Smooth muscle cell (in vitro differentiated cells): ENCODE measurements at regions not wholly inside any gene's neighbourhood (a gene's known extent, or its start where the extent isn't known, plus 50 kb on each side); places are given as distances from the start of the nearest gene placed in this dataset.
A peak's percentile ranks its signal among the peaks of the same experiment; 100 is the strongest.

Experiments used
- DNase-seq: peaks from one replicate; lab custom pipeline; 2025; ENCODE audit not compliant: unreplicated experiment; lab: John Stamatoyannopoulos, UW
- H2AFZ ChIP-seq: fragments of 200-600 bp; sonication (generic); 2 replicates; pipeline ENCODE4 v1.6.0; 2016; ENCODE audit warnings: antibody characterized with exemption, low read depth, mild to moderate bottlenecking
- H3F3A ChIP-seq: fragments of 200-600 bp; sonication (generic); 2 replicates; pipeline ENCODE4 v1.6.0; 2017; ENCODE audit warnings: antibody characterized with exemption, low read depth
- H3K27ac ChIP-seq: fragments of 200-600 bp; sonication (generic); 2 replicates; pipeline ENCODE4 v1.5.1; 2016; ENCODE audit warnings: low read depth, mild to moderate bottlenecking
- H3K27me3 ChIP-seq: fragments of 200-600 bp; sonication (generic); 2 replicates; pipeline ENCODE4 v1.6.1; 2016; ENCODE audit warnings: low read depth, mild to moderate bottlenecking
- H3K36me3 ChIP-seq: fragments of 200-600 bp; sonication (generic); 2 replicates; pipeline ENCODE4 v1.5.1; 2016; ENCODE audit warnings: low read depth
- H3K4me1 ChIP-seq: fragments of 200-600 bp; sonication (generic); 2 replicates; pipeline ENCODE4 v1.5.1; 2016; ENCODE audit warnings: low read depth
- H3K4me2 ChIP-seq: fragments of 200-600 bp; sonication (generic); 2 replicates; pipeline ENCODE4 v1.6.0; 2016; ENCODE audit warnings: mild to moderate bottlenecking
- H3K4me3 ChIP-seq: fragments of 200-600 bp; sonication (generic); 2 replicates; pipeline ENCODE4 v1.5.1; 2016; ENCODE audit warnings: mild to moderate bottlenecking
- H3K79me2 ChIP-seq: fragments of 200-600 bp; sonication (generic); 2 replicates; pipeline ENCODE4 v1.6.0; 2016; ENCODE audit warnings: low read depth, mild to moderate bottlenecking
- H3K9ac ChIP-seq: fragments of 200-600 bp; sonication (generic); 2 replicates; pipeline ENCODE4 v1.6.0; 2016; ENCODE audit warnings: low read depth
- H3K9me3 ChIP-seq: fragments of 200-600 bp; sonication (generic); replicated peaks from 2 replicates; pipeline ENCODE4 v1.5.1; 2016; ENCODE audit warnings: low read depth
- H4K20me1 ChIP-seq: fragments of 200-600 bp; sonication (generic); 2 replicates; pipeline ENCODE4 v1.6.0; 2016; ENCODE audit warnings: low read depth
- CTCF ChIP-seq: fragments of 200-600 bp; sonication (generic); IDR thresholded peaks from 2 replicates; pipeline ENCODE4 v1.5.1; 2017; ENCODE audit warnings: borderline replicate concordance, mild to moderate bottlenecking, antibody characterized with exemption; ENCODE audit not compliant: insufficient read depth, poor library complexity, severe bottlenecking
- WGBS: methylation state at CpG from one replicate; pipeline ENCODE4 v1.1.7; 2016; ENCODE audit warnings: low lambda C conversion rate; 5-methylcytosine and 5-hydroxymethylcytosine counted together

DNA sequence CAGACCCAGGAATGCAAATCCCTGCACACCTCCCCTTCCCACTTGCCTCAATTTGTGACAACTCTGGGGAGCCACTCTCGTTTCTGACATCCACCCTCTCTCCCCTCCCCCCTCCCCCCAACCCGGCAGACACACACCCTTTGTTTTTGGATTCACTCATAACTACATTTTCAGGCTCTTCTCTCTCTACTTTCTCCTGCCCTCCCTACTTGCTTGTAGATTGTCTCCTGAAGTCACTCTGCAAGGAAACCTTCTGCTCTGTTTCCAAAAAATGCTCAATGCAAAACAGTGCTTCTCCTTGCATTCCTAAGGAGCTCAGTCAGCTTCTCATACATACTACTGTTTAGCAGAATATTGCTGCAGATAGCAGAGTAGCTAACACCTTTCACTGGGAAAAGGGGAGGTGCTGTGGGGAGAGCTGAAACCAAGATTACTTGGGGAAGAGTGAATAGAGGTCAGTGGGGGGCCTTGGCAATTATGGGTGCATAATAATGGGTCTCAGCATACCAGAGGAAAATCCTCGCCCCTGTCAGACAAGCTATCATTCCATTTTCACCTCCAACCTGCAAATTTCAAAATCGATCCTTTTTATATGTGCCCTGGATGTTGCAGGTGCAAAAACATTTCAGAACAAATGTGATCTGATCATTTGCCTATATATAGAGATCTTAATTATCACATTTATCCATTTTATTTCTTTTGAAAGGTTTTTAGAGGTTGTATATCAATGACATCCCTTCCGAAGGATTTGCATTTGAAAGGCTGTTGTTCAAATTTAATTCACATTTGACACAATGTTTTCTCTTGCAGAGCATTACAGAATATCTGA is 1860.7 kb upstream of the WWC1 start:
- TF ChIP-seq CTCF: no peak

DNA sequence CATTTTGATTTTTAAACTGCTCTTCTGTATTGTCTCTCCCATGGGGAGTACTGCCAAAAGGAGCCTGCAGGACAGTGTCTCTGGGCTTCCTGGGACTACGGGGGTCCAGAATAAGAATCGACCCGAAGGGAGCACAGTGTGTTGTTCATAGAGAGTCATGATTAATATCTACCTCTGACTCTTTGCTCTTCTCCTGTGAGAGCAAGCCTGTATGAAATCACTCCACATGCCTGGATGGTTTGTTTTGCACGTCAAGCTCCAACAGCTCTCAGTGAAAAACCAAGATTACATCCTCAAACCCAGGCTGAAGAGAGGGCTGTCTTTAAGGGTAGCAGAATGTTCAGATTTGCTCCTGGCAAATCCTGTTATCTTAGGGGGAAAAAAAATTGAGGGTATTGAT is 1860.0 kb upstream of the WWC1 start:
- no peak overlapping the region for H2AFZ ChIP-seq
- H3K27ac ChIP-seq: no peak overlapping the region
- H3K27me3 ChIP-seq: no peaks in the 10 kb centered on the region
- H3K4me2 ChIP-seq: no peak overlapping the region
- DNase-seq: no peak
- no peaks in the 10 kb centered on the region for H3K36me3 ChIP-seq
- H4K20me1 ChIP-seq: no peaks in the 10 kb centered on the region
- peaks cover 38% of the 10 kb centered on the region for H3K4me1 ChIP-seq
- no peaks in the 10 kb centered on the region for H3K79me2 ChIP-seq
- no peak overlapping the region for H3K9ac ChIP-seq
- no peaks in the 10 kb centered on the region for H3F3A ChIP-seq
- H3K9me3 ChIP-seq: no peaks in the 10 kb centered on the region
- TF ChIP-seq CTCF: no peak
- H3K4me3 ChIP-seq: no peak overlapping the region
- 32% methylated on average over 4 of the region's 4 CpGs for WGBS

More for the DNA sequence above, 1860.7 kb upstream of the WWC1 start:
- no peaks in the 10 kb centered on the region for H3K9me3 ChIP-seq
- H3K79me2 ChIP-seq: no peaks in the 10 kb centered on the region
- H3K9ac ChIP-seq: no peak overlapping the region
- H3K27ac ChIP-seq: no peak overlapping the region
- H3K36me3 ChIP-seq: no peaks in the 10 kb centered on the region
- peaks cover 38% of the 10 kb centered on the region for H3K4me1 ChIP-seq
- H3F3A ChIP-seq: no peaks in the 10 kb centered on the region
- H3K4me3 ChIP-seq: no peak overlapping the region
- no peaks in the 10 kb centered on the region for H3K27me3 ChIP-seq
- H2AFZ ChIP-seq: no peak overlapping the region
- no peak for DNase-seq
- WGBS: 20% methylated on average over 5 of the region's 5 CpGs
- no peaks in the 10 kb centered on the region for H4K20me1 ChIP-seq
- no peak overlapping the region for H3K4me2 ChIP-seq

- no peak for TF ChIP-seq CTCF
- DNase-seq: no peak
- H3K79me2 ChIP-seq: no peaks in the 10 kb centered on the region
- H3F3A ChIP-seq: no peaks in the 10 kb centered on the region
- no peaks in the 10 kb centered on the region for H3K27me3 ChIP-seq
- no peaks in the 10 kb centered on the region for H3K36me3 ChIP-seq
- peaks cover 34% of the 10 kb centered on the region for H3K4me1 ChIP-seq
- 85% methylated on average over 5 of the region's 5 CpGs for WGBS
- no peaks in the 10 kb centered on the region for H4K20me1 ChIP-seq
- no peak overlapping the region for H3K4me3 ChIP-seq
- H2AFZ ChIP-seq: no peak overlapping the region
- H3K9me3 ChIP-seq: no peaks in the 10 kb centered on the region
- no peak overlapping the region for H3K4me2 ChIP-seq
- no peak overlapping the region for H3K9ac ChIP-seq
- no peak overlapping the region for H3K27ac ChIP-seq
Observed at GRCh38 chr5:166433679-166434078, 1857.8 kb upstream of the WWC1 start.

- TF ChIP-seq CTCF: no peak
- peaks cover 9% of the 10 kb centered on the region for H3K4me1 ChIP-seq
- WGBS: 41% methylated on average over 3 of the region's 3 CpGs
Observed at GRCh38 chr5:166436872-166437271, 1854.6 kb upstream of the WWC1 start.

More at GRCh38 chr5:166436872-166437271, 1854.6 kb upstream of the WWC1 start:
- no peak overlapping the region for H3K9ac ChIP-seq
- no peaks in the 10 kb centered on the region for H4K20me1 ChIP-seq
- no peak overlapping the region for H3K27ac ChIP-seq
- no peaks in the 10 kb centered on the region for H3K27me3 ChIP-seq
- no peaks in the 10 kb centered on the region for H3K79me2 ChIP-seq
- H3K4me3 ChIP-seq: no peak overlapping the region
- no peaks in the 10 kb centered on the region for H3K36me3 ChIP-seq
- H3F3A ChIP-seq: no peaks in the 10 kb centered on the region
- H2AFZ ChIP-seq: no peak overlapping the region
- no peaks in the 10 kb centered on the region for H3K9me3 ChIP-seq
- peak overlapping the region; percentile 40 for H3K4me2 ChIP-seq
- no peak for DNase-seq
